Gastrocnemius medialis (tissue), 4 donors: ENCODE measurements at regions not wholly inside any gene's neighbourhood (a gene's known extent, or its start where the extent isn't known, plus 50 kb on each side); places are given as distances from the start of the nearest gene placed in this dataset.
"Not testable (repeated sequence)": the region's sequence is repeated elsewhere in the genome, so short reads cannot be mapped to it uniquely, and the experiment has no call there.

ENCODE experiments used
- ATAC-seq, 2 donors: fragments of 150-250 bp; one replicate each; pipeline ENCODE4 v1.9.1; 2016
- DNase-seq, 2 donors: peaks; one replicate each; pipeline ENCODE4 v3.0.0-alpha.2; 2019
- H3K27ac ChIP-seq, 4 donors: fragments of 200-600 bp; sonication (generic); 1 replicate in 1 of 4; 2 replicates in 3 of 4; pipeline ENCODE4 v1.5.1; 2016 to 2018; ENCODE audit warnings: mild to moderate bottlenecking in 2 of 4, moderate library complexity in 1 of 4
- H3K27me3 ChIP-seq, 3 donors: fragments of 200-600 bp; sonication (generic) in 2 of 3; 1 replicate in 1 of 3; 2 replicates in 2 of 3; pipeline versions ENCODE4 v1.5.1 to v1.6.0; 2016 to 2019; ENCODE audit warnings: mild to moderate bottlenecking in 1 of 3, moderate library complexity in 1 of 3
- H3K36me3 ChIP-seq, 2 donors: fragments of 200-600 bp; sonication (generic) in 1 of 2; one replicate each; pipeline ENCODE4 v1.5.1; 2017 to 2018
- H3K4me1 ChIP-seq, 2 donors: fragments of 200-600 bp; sonication (generic) in 1 of 2; one replicate each; pipeline ENCODE4 v1.5.1; 2016 to 2017; ENCODE audit warnings: mild to moderate bottlenecking in 2 of 2
- H3K4me3 ChIP-seq, 4 donors: fragments of 200-600 bp; sonication (generic) in 3 of 4; 1 replicate in 1 of 4; 2 replicates in 3 of 4; pipeline ENCODE4 v1.5.1; 2016 to 2019; ENCODE audit warnings: mild to moderate bottlenecking in 2 of 4
- H3K9me3 ChIP-seq, 3 donors: fragments of 200-600 bp; sonication (generic) in 2 of 3; 1 replicate in 1 of 3; 2 replicates in 2 of 3; pipeline ENCODE4 v1.5.1; 2016 to 2019
- CTCF ChIP-seq, 5 experiments: fragments of 450-650 bp in 3 of 5; fragments of 200-600 bp in 2 of 5; sonication (generic) in 2 of 5; IDR thresholded peaks in 4 of 5; conservative IDR thresholded peaks in 1 of 5; 1 replicate in 4 of 5; 2 replicates in 1 of 5; pipeline ENCODE4 v1.5.1; 2016 to 2019; ENCODE audit warnings: antibody characterized with exemption in 5 of 5, mild to moderate bottlenecking in 3 of 5, moderate library complexity in 3 of 5
- in situ Hi-C, 4 donors: fragments of 200-750 bp; cut with MboI; loops; one replicate each; pipeline versions ENCODE4 v1.15.0 to v1.8.0; 2017; ENCODE audit warnings: low sequenced_read_pairs in 4 of 4
- intact Hi-C: fragments of 100-400 bp; cut with DNase I; formaldehyde crosslinking; loops from one replicate; pipeline ENCODE4 v1.15.1; 2023; ENCODE audit warnings: low total_unique reads

- Histone ChIP-seq H3K27ac (no peak overlapping the region), H3K27me3 (no peaks in the 10 kb centered on the region), H3K4me3 (no peak overlapping the region), H3K36me3 (no peaks in the 10 kb centered on the region), H3K9me3 (no peaks in the 10 kb centered on the region), H3K4me1 (peaks cover 0 to 12% of the 10 kb centered on the region in 2 donors)
- ATAC-seq, result no peak
- TF ChIP-seq CTCF (IDR thresholded peaks at IDR 0.05 in 4 of 5, conservative IDR thresholded peaks at IDR 0.05 in 1 of 5), result no peak
- in situ Hi-C loops (loop anchor here in 3 of 4 donors (10.0 to 25.0 kb wide), 4 partner anchors 274 to 1226 kb away; partner anchors contain the start of gene ADAMTS1 (in 3 of the 3)), intact Hi-C loops (loop anchor here (10.0 kb wide), 2 partner anchors 271 to 429 kb away; no protein-coding TSS in a partner anchor)
- DNase-seq, result no peak
These were observed 929.1 kb downstream of the LTN1 start for GRCh38 chr21:28063241-28064216.

GRCh38 chr21:28052956-28053355 is 939.7 kb downstream of the LTN1 start:
- H3K4me3 ChIP-seq, H3K36me3 ChIP-seq, H3K27me3 ChIP-seq, DNase-seq, ATAC-seq, H3K9me3 ChIP-seq, H3K4me1 ChIP-seq, H3K27ac ChIP-seq: not testable (repeated sequence)
- in situ Hi-C loops (loop anchor here in 3 of 4 donors (25.0 kb wide), 3 partner anchors 284 to 1216 kb away; partner anchors contain the start of gene ADAMTS1 (in 2 of the 3)), intact Hi-C loops (loop anchor here (2.0 kb wide), 1 partner anchor 1206 kb away; no protein-coding TSS in a partner anchor)

GRCh38 chr21:28051649-28052048 is 941.0 kb downstream of the LTN1 start:
- in situ Hi-C loops, result loop anchor here in 3 of 4 donors (25.0 kb wide), 3 partner anchors 286 to 1214 kb away; partner anchors contain the start of gene ADAMTS1 (in 2 of the 3)
- peak; percentile 45 to 67 (median 61) for TF ChIP-seq CTCF (IDR thresholded peaks at IDR 0.05 in 4 of 5, conservative IDR thresholded peaks at IDR 0.05 in 1 of 5)
- intact Hi-C loops, result loop anchor here (2.0 kb wide), 1 partner anchor 1205 kb away; no protein-coding TSS in a partner anchor
- peak overlapping the region in 3 of 4 donors; percentile 14 to 33 (median 23) for H3K27ac ChIP-seq
- H3K9me3 ChIP-seq, H3K4me3 ChIP-seq, H3K4me1 ChIP-seq, H3K27me3 ChIP-seq, H3K36me3 ChIP-seq: not testable (repeated sequence)
- ATAC-seq (peak; percentile 83 to 85), DNase-seq (peak in 1 of 2 donors; percentile 24)

- DNase-seq, intact Hi-C loops, H3K9me3 ChIP-seq, H3K4me1 ChIP-seq, H3K27me3 ChIP-seq, H3K4me3 ChIP-seq, H3K27ac ChIP-seq, ATAC-seq, H3K36me3 ChIP-seq, in situ Hi-C loops: not testable (repeated sequence)
These were observed 957.0 kb downstream of the LTN1 start for GRCh38 chr21:28035692-28036091.

- H3K27ac ChIP-seq, H3K36me3 ChIP-seq, in situ Hi-C loops, DNase-seq, H3K4me3 ChIP-seq, intact Hi-C loops, H3K27me3 ChIP-seq, H3K9me3 ChIP-seq, H3K4me1 ChIP-seq, ATAC-seq: not testable (repeated sequence)
These were observed 957.8 kb downstream of the LTN1 start for GRCh38 chr21:28034916-28035315.

- in situ Hi-C loops, H3K27me3 ChIP-seq, DNase-seq, H3K4me1 ChIP-seq, H3K27ac ChIP-seq, H3K4me3 ChIP-seq, H3K36me3 ChIP-seq, H3K9me3 ChIP-seq, ATAC-seq, intact Hi-C loops: not testable (repeated sequence)
These were observed 958.3 kb downstream of the LTN1 start for GRCh38 chr21:28034334-28034733.

GRCh38 chr21:28032652-28033051 is 960.0 kb downstream of the LTN1 start:
- H3K36me3 ChIP-seq, H3K4me1 ChIP-seq, ATAC-seq, in situ Hi-C loops, DNase-seq, H3K27ac ChIP-seq, H3K9me3 ChIP-seq, intact Hi-C loops, H3K4me3 ChIP-seq, H3K27me3 ChIP-seq: not testable (repeated sequence)

GRCh38 chr21:28031066-28031465 is 961.6 kb downstream of the LTN1 start:
- ATAC-seq, H3K27ac ChIP-seq, intact Hi-C loops, in situ Hi-C loops, H3K36me3 ChIP-seq, H3K4me3 ChIP-seq, H3K4me1 ChIP-seq, H3K27me3 ChIP-seq, DNase-seq, H3K9me3 ChIP-seq: not testable (repeated sequence)
